Fibroblast of lung (primary cell): ENCODE measurements at regions not wholly inside any gene's neighbourhood (a gene's known extent, or its start where the extent isn't known, plus 50 kb on each side); places are given as distances from the start of the nearest gene placed in this dataset.

Experiments used
- CTCF ChIP-seq, 2 donors: IDR thresholded peaks in 1 of 2; conservative IDR thresholded peaks in 1 of 2; 1 replicate in 1 of 2; 2 replicates in 1 of 2; pipeline ENCODE4 v1.5.1; 2011 to 2012; ENCODE audit warnings: low read length in 2 of 2, control low read depth in 1 of 2, inconsistent platforms in 1 of 2, low read depth in 1 of 2, mild to moderate bottlenecking in 1 of 2
- EZH2 ChIP-seq: IDR thresholded peaks from 2 replicates; pipeline ENCODE4 v1.5.1; 2012; ENCODE audit warnings: low read length, control low read depth, mild to moderate bottlenecking; ENCODE audit errors: missing control alignments

- TF ChIP-seq CTCF (conservative IDR thresholded peaks at IDR 0.05 in 1 of 2, IDR thresholded peaks at IDR 0.05 in 1 of 2; ENCODE audit: low read depth in 1 of 2, low read length in 2 of 2) (no peak), EZH2 (no peak)
These were observed 263.2 kb upstream of the RAB4A start for GRCh38 chr1:229007701-229008100.
